GM23248 (cell line): ENCODE measurements at regions not wholly inside any gene's neighbourhood (a gene's known extent, or its start where the extent isn't known, plus 50 kb on each side); places are given as distances from the start of the nearest gene placed in this dataset.

Experiments used
- DNase-seq: peaks from one replicate; pipeline ENCODE4 v3.0.0-alpha.2; 2015
- H2AFZ ChIP-seq: fragments of 200-600 bp; sonication (generic); 2 replicates; pipeline ENCODE4 v1.6.1; 2016; ENCODE audit warnings: antibody characterized with exemption
- H3F3A ChIP-seq: fragments of 200-600 bp; sonication (generic); 2 replicates; pipeline ENCODE4 v1.6.1; 2016; ENCODE audit warnings: mild to moderate bottlenecking, antibody characterized with exemption, mixed run types; ENCODE audit not compliant: insufficient read depth
- H3K27ac ChIP-seq: fragments of 200-600 bp; sonication (generic); 2 replicates; pipeline ENCODE4 v1.5.1; 2016; ENCODE audit warnings: mild to moderate bottlenecking
- H3K27me3 ChIP-seq: fragments of 200-600 bp; sonication (generic); replicated peaks from 2 replicates; pipeline ENCODE4 v1.6.1; 2016; ENCODE audit warnings: mild to moderate bottlenecking; ENCODE audit not compliant: insufficient read depth
- H3K36me3 ChIP-seq: fragments of 200-600 bp; sonication (generic); 2 replicates; pipeline ENCODE4 v1.6.1; 2016; ENCODE audit warnings: low read depth, mild to moderate bottlenecking
- H3K4me1 ChIP-seq: fragments of 200-600 bp; sonication (generic); 2 replicates; pipeline ENCODE4 v1.6.1; 2016; ENCODE audit warnings: mild to moderate bottlenecking; ENCODE audit not compliant: insufficient read depth
- H3K4me2 ChIP-seq: fragments of 200-600 bp; sonication (generic); one replicate; pipeline ENCODE4 v1.6.1; 2016; ENCODE audit warnings: mild to moderate bottlenecking; ENCODE audit not compliant: unreplicated experiment
- H3K4me3 ChIP-seq: fragments of 200-600 bp; sonication (generic); 2 replicates; pipeline ENCODE4 v1.5.1; 2016; ENCODE audit warnings: mild to moderate bottlenecking
- H3K79me2 ChIP-seq: fragments of 200-600 bp; sonication (generic); 2 replicates; pipeline ENCODE4 v1.6.1; 2016; ENCODE audit warnings: mild to moderate bottlenecking; ENCODE audit not compliant: insufficient read depth
- H3K9ac ChIP-seq: fragments of 200-600 bp; sonication (generic); 2 replicates; pipeline ENCODE4 v1.6.1; 2016; ENCODE audit warnings: mild to moderate bottlenecking
- H3K9me2 ChIP-seq: fragments of 200-600 bp; sonication (generic); 2 replicates; pipeline ENCODE4 v1.6.1; 2016; ENCODE audit warnings: mixed run types, mild to moderate bottlenecking, moderate library complexity; ENCODE audit not compliant: insufficient read depth
- H3K9me3 ChIP-seq: fragments of 200-600 bp; sonication (generic); one replicate; pipeline ENCODE4 v1.6.1; 2017; ENCODE audit warnings: low read depth
- H4K20me1 ChIP-seq: fragments of 200-600 bp; sonication (generic); 2 replicates; pipeline ENCODE4 v1.6.0; 2016; ENCODE audit not compliant: insufficient read depth
- EZH2 ChIP-seq: fragments of 200-600 bp; sonication (generic); IDR thresholded peaks from 2 replicates; pipeline ENCODE4 v1.6.1; 2018; ENCODE audit warnings: antibody characterized with exemption, mild to moderate bottlenecking; ENCODE audit not compliant: insufficient read depth, poor library complexity, severe bottlenecking
- EZH2phosphoT487 ChIP-seq: fragments of 200-600 bp; sonication (generic); IDR thresholded peaks from 2 replicates; pipeline ENCODE4 v1.6.1; 2018; ENCODE audit warnings: antibody characterized with exemption, moderate library complexity, mild to moderate bottlenecking, low read depth; ENCODE audit not compliant: insufficient read depth
- WGBS, 2 experiments: methylation state at CpG; one replicate each; pipeline ENCODE4 v1.1.6; 2015 to 2017; ENCODE audit warnings: low lambda C conversion rate in 2 of 2, low coverage in 1 of 2; ENCODE audit errors: missing lambda C conversion rate in 2 of 2; 5-methylcytosine and 5-hydroxymethylcytosine counted together
- in situ Hi-C: fragments of 300-500 bp; cut with MboI; formaldehyde crosslinking; loops from 2 replicates; pipeline ENCODE4 v1.15.0; 2020

- no peaks in the 10 kb centered on the region for H3K79me2 ChIP-seq
- no peaks in the 10 kb centered on the region for H4K20me1 ChIP-seq
- H3K4me2 ChIP-seq, result no peak overlapping the region
- H2AFZ ChIP-seq, result no peak overlapping the region
- no peaks in the 10 kb centered on the region for H3K27me3 ChIP-seq
- H3K9me3 ChIP-seq, result peaks cover 3% of the 10 kb centered on the region
- in situ Hi-C loops, result no loop called here
- TF ChIP-seq EZH2phosphoT487 (no peak), EZH2 (no peak)
- no peaks in the 10 kb centered on the region for H3F3A ChIP-seq
- no peaks in the 10 kb centered on the region for H3K9me2 ChIP-seq
- H3K36me3 ChIP-seq, result no peaks in the 10 kb centered on the region
- WGBS, 2 experiments, result 5 to 11% methylated on average over 3 of the region's 3 CpGs
- H3K9ac ChIP-seq, result no peak overlapping the region
- H3K4me1 ChIP-seq, result no peaks in the 10 kb centered on the region
- no peak for DNase-seq
- H3K27ac ChIP-seq, result no peak overlapping the region
- no peak overlapping the region for H3K4me3 ChIP-seq
Observed at GRCh38 chr5:162664846-162665245, 597.3 kb downstream of the GABRG2 start.

- Histone ChIP-seq H3K27ac (no peak overlapping the region), H3K79me2 (no peaks in the 10 kb centered on the region), H3K4me2 (no peak overlapping the region), H3K9me2 (no peaks in the 10 kb centered on the region), H3F3A (no peaks in the 10 kb centered on the region), H3K27me3 (no peaks in the 10 kb centered on the region), H3K9ac (no peak overlapping the region), H3K9me3 (no peaks in the 10 kb centered on the region), H4K20me1 (no peaks in the 10 kb centered on the region), H3K4me3 (no peak overlapping the region), H2AFZ (no peak overlapping the region), H3K4me1 (no peaks in the 10 kb centered on the region), H3K36me3 (no peaks in the 10 kb centered on the region)
- WGBS, 2 experiments, result 9 to 12% methylated on average over 3 of the region's 3 CpGs
- in situ Hi-C loops, result no loop called here
- DNase-seq, result no peak
- TF ChIP-seq EZH2phosphoT487, result no peak
Observed at GRCh38 chr5:162668926-162669325, 601.4 kb downstream of the GABRG2 start.

- no peak for DNase-seq
- no peak overlapping the region for H3K27ac ChIP-seq
- in situ Hi-C loops, result no loop called here
- H4K20me1 ChIP-seq, result no peaks in the 10 kb centered on the region
- H3K9ac ChIP-seq, result no peak overlapping the region
- no peak for TF ChIP-seq EZH2phosphoT487
- no peak for TF ChIP-seq EZH2
- 48 to 58% methylated on average over 1 of the region's 1 CpG for WGBS, 2 experiments
- H3K79me2 ChIP-seq, result no peaks in the 10 kb centered on the region
- no peak overlapping the region for H3K4me3 ChIP-seq
- no peak overlapping the region for H2AFZ ChIP-seq
- H3K9me2 ChIP-seq, result no peaks in the 10 kb centered on the region
- H3K27me3 ChIP-seq, result no peaks in the 10 kb centered on the region
- H3K36me3 ChIP-seq, result no peaks in the 10 kb centered on the region
- H3K4me1 ChIP-seq, result no peaks in the 10 kb centered on the region
- H3F3A ChIP-seq, result no peaks in the 10 kb centered on the region
- H3K4me2 ChIP-seq, result no peak overlapping the region
- H3K9me3 ChIP-seq, result no peaks in the 10 kb centered on the region
Observed at GRCh38 chr5:162672061-162672460, 604.5 kb downstream of the GABRG2 start.

GRCh38 chr5:162683284-162683683 lies 615.7 kb downstream of the GABRG2 start:
- WGBS, 2 experiments, result 14 to 20% methylated on average over 2 of the region's 2 CpGs
- H2AFZ ChIP-seq, result no peak overlapping the region

GRCh38 chr5:162684145-162684544 lies 616.6 kb downstream of the GABRG2 start:
- Histone ChIP-seq H3K79me2 (no peaks in the 10 kb centered on the region), H3K4me1 (no peaks in the 10 kb centered on the region), H2AFZ (no peak overlapping the region), H4K20me1 (no peaks in the 10 kb centered on the region), H3K9me2 (no peaks in the 10 kb centered on the region), H3K36me3 (no peaks in the 10 kb centered on the region), H3F3A (no peaks in the 10 kb centered on the region), H3K9me3 (no peaks in the 10 kb centered on the region), H3K27ac (no peak overlapping the region), H3K4me3 (no peak overlapping the region), H3K9ac (no peak overlapping the region), H3K4me2 (no peak overlapping the region), H3K27me3 (no peaks in the 10 kb centered on the region)
- TF ChIP-seq EZH2phosphoT487, result no peak
- TF ChIP-seq EZH2, result no peak
- no peak for DNase-seq
- WGBS, 2 experiments, result 0 to 3% methylated on average over 3 of the region's 3 CpGs
- in situ Hi-C loops, result no loop called here

More at GRCh38 chr5:162683284-162683683, 615.7 kb downstream of the GABRG2 start:
- H3K9me3 ChIP-seq, result no peaks in the 10 kb centered on the region
- H3K36me3 ChIP-seq, result no peaks in the 10 kb centered on the region
- H3K4me3 ChIP-seq, result no peak overlapping the region
- no peak for DNase-seq
- in situ Hi-C loops, result no loop called here
- no peaks in the 10 kb centered on the region for H3K4me1 ChIP-seq
- no peak overlapping the region for H3K4me2 ChIP-seq
- TF ChIP-seq EZH2, result no peak
- TF ChIP-seq EZH2phosphoT487, result no peak
- H3K9ac ChIP-seq, result no peak overlapping the region
- H3K9me2 ChIP-seq, result no peaks in the 10 kb centered on the region
- no peaks in the 10 kb centered on the region for H3F3A ChIP-seq
- H4K20me1 ChIP-seq, result no peaks in the 10 kb centered on the region
- no peaks in the 10 kb centered on the region for H3K79me2 ChIP-seq
- H3K27ac ChIP-seq, result no peak overlapping the region
- H3K27me3 ChIP-seq, result no peaks in the 10 kb centered on the region
